GM11168 (cell line): ENCODE measurements at regions not wholly inside any gene's neighbourhood (a gene's known extent, or its start where the extent isn't known, plus 50 kb on each side); places are given as distances from the start of the nearest gene placed in this dataset.

ENCODE experiments used
- in situ Hi-C: fragments of 300-500 bp; cut with MboI; formaldehyde crosslinking; loops from one replicate; pipeline ENCODE4 v1.12.0; 2022; ENCODE audit warnings: low sequenced_read_pairs; ENCODE audit not compliant: unreplicated experiment

- in situ Hi-C loops: no loop called here
Measured at GRCh38 chr7:144903201-144903600, 67.3 kb upstream of the TPK1 start.

- in situ Hi-C loops: no loop called here
Measured at GRCh38 chr7:144892761-144893160, 56.9 kb upstream of the TPK1 start.
